HG02588 (cell line): ENCODE measurements at regions not wholly inside any gene's neighbourhood (a gene's known extent, or its start where the extent isn't known, plus 50 kb on each side); places are given as distances from the start of the nearest gene placed in this dataset.

Source experiments
- ATAC-seq: cut with Tn5 transposase; IDR thresholded peaks from one replicate; pipeline ENCODE4 v1.9.1; 2021; ENCODE audit warnings: mild to moderate bottlenecking, moderate library complexity; ENCODE audit not compliant: unreplicated experiment

GRCh38 chr11:91187314-91187713 is 964.5 kb upstream of the CHORDC1 start:
- no peak for ATAC-seq

GRCh38 chr11:91178366-91178765 is 955.5 kb upstream of the CHORDC1 start:
- ATAC-seq, result no peak

- no peak for ATAC-seq
These were observed 951.9 kb upstream of the CHORDC1 start for GRCh38 chr11:91174734-91175133.

- no peak for ATAC-seq
These were observed 951.3 kb upstream of the CHORDC1 start for GRCh38 chr11:91174193-91174592.

GRCh38 chr11:91173701-91174100 is 950.9 kb upstream of the CHORDC1 start:
- ATAC-seq, result no peak

- no peak for ATAC-seq
These were observed 947.9 kb upstream of the CHORDC1 start for GRCh38 chr11:91170711-91171110.

- no peak for ATAC-seq
These were observed 941.6 kb upstream of the CHORDC1 start for GRCh38 chr11:91164452-91164822.

GRCh38 chr11:91163619-91164451 is 941.0 kb upstream of the CHORDC1 start:
- ATAC-seq, result no peak

GRCh38 chr11:91160661-91161060 is 937.8 kb upstream of the CHORDC1 start:
- ATAC-seq, result no peak

- no peak for ATAC-seq
These were observed 936.2 kb upstream of the CHORDC1 start for GRCh38 chr11:91158891-91159537.

- ATAC-seq, result no peak
These were observed 935.4 kb upstream of the CHORDC1 start for GRCh38 chr11:91158297-91158696.

- no peak for ATAC-seq
These were observed 933.2 kb upstream of the CHORDC1 start for GRCh38 chr11:91156041-91156440.

- ATAC-seq, result no peak
These were observed 925.0 kb upstream of the CHORDC1 start for GRCh38 chr11:91147885-91148284.

- ATAC-seq, result no peak
These were observed 918.8 kb upstream of the CHORDC1 start for GRCh38 chr11:91141655-91142054.

- ATAC-seq, result no peak
These were observed 913.8 kb upstream of the CHORDC1 start for GRCh38 chr11:91136631-91137030.

- ATAC-seq, result no peak
These were observed 910.5 kb upstream of the CHORDC1 start for GRCh38 chr11:91133361-91133760.

GRCh38 chr11:91129596-91129995 is 906.7 kb upstream of the CHORDC1 start:
- no peak for ATAC-seq

GRCh38 chr11:91124363-91124762 is 901.5 kb upstream of the CHORDC1 start:
- no peak for ATAC-seq

GRCh38 chr11:91115116-91115515 is 892.3 kb upstream of the CHORDC1 start:
- ATAC-seq, result no peak

GRCh38 chr11:91104237-91104636 is 881.4 kb upstream of the CHORDC1 start:
- no peak for ATAC-seq

GRCh38 chr11:91100427-91100826 is 877.6 kb upstream of the CHORDC1 start:
- ATAC-seq, result no peak

- no peak for ATAC-seq
These were observed 874.2 kb upstream of the CHORDC1 start for GRCh38 chr11:91097083-91097482.
